GM10248 (cell line): ENCODE measurements at regions not wholly inside any gene's neighbourhood (a gene's known extent, or its start where the extent isn't known, plus 50 kb on each side); places are given as distances from the start of the nearest gene placed in this dataset.

ENCODE experiments used
- CTCF ChIA-PET: fragments of 300-600 bp; sonication (Branson Sonifier 250); formaldehyde crosslinking; extraction: SDS; loops from one replicate; lab custom pipeline; 2021; ENCODE audit warnings: antibody characterized with exemption; lab: Yijun Ruan, JAX
- POLR2A ChIA-PET: fragments of 350-650 bp; sonication (Branson Sonifier 250); formaldehyde crosslinking; extraction: SDS; loops from one replicate; lab custom pipeline; 2020; ENCODE audit warnings: antibody characterized with exemption; lab: Yijun Ruan, JAX
- DNase-seq: peaks from one replicate; pipeline ENCODE4 v3.0.0; 2012; ENCODE audit errors: extremely low spot score
- TF ChIP-seq, protein P1 (sequence below): IDR thresholded peaks from 2 replicates; pipeline ENCODE4 v1.5.1; 2012; ENCODE audit warnings: mild to moderate bottlenecking, low read depth; ENCODE audit errors: extremely low read depth, missing control alignments, control extremely low read depth

- ChIA-PET POLR2A (no interaction called here), CTCF (no interaction called here)
- TF ChIP-seq, protein P1, sequence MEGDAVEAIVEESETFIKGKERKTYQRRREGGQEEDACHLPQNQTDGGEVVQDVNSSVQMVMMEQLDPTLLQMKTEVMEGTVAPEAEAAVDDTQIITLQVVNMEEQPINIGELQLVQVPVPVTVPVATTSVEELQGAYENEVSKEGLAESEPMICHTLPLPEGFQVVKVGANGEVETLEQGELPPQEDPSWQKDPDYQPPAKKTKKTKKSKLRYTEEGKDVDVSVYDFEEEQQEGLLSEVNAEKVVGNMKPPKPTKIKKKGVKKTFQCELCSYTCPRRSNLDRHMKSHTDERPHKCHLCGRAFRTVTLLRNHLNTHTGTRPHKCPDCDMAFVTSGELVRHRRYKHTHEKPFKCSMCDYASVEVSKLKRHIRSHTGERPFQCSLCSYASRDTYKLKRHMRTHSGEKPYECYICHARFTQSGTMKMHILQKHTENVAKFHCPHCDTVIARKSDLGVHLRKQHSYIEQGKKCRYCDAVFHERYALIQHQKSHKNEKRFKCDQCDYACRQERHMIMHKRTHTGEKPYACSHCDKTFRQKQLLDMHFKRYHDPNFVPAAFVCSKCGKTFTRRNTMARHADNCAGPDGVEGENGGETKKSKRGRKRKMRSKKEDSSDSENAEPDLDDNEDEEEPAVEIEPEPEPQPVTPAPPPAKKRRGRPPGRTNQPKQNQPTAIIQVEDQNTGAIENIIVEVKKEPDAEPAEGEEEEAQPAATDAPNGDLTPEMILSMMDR, result no peak
- DNase-seq, result no peak
Observed at GRCh38 chr22:49216579-49216978, 611.1 kb downstream of the BRD1 start.

DNA sequence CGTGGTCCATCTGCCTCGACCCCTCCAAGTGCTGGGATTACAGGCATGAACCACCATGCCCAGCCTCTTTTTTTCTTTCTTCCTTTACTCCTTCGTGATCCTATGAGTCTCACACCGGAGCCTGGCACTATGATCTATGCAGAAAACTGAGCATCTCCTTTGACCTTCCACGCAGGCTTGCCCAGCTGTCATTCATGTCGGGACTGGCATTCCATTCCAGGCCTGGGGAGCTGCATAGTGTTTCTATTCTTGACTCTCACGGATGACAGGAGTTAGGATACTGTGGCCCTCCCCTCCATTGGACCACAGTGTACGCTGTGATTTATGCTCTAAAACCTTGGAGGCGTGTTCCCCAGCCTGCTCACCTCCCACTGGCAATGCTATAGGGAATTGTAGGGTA is 611.8 kb downstream of the BRD1 start:
- TF ChIP-seq, protein P1, result no peak
- no peak for DNase-seq
- ChIA-PET CTCF (no interaction called here), POLR2A (no interaction called here)

- no peak for DNase-seq
- ChIA-PET POLR2A (no interaction called here), CTCF (no interaction called here)
- TF ChIP-seq, protein P1, result no peak
Observed at GRCh38 chr22:49214976-49215375, 612.7 kb downstream of the BRD1 start.

GRCh38 chr22:49213731-49214352 is 613.8 kb downstream of the BRD1 start:
- TF ChIP-seq, protein P1, result no peak
- DNase-seq, result no peak
- CTCF ChIA-PET, result no interaction called here
- POLR2A ChIA-PET, result no interaction called here

GRCh38 chr22:49212466-49212865 is 615.2 kb downstream of the BRD1 start:
- TF ChIP-seq, protein P1, result no peak
- ChIA-PET CTCF (no interaction called here), POLR2A (no interaction called here)
- no peak for DNase-seq

GRCh38 chr22:49212002-49212401 is 615.7 kb downstream of the BRD1 start:
- TF ChIP-seq, protein P1, result no peak
- CTCF ChIA-PET, result no interaction called here
- POLR2A ChIA-PET, result no interaction called here
- DNase-seq, result no peak
